HG02763 (cell line): ENCODE measurements at regions not wholly inside any gene's neighbourhood (a gene's known extent, or its start where the extent isn't known, plus 50 kb on each side); places are given as distances from the start of the nearest gene placed in this dataset.
"Not testable (repeated sequence)": the region's sequence is repeated elsewhere in the genome, so short reads cannot be mapped to it uniquely, and the experiment has no call there.

ENCODE experiments used
- ATAC-seq: cut with Tn5 transposase; IDR thresholded peaks from one replicate; pipeline ENCODE4 v1.9.1; 2021; ENCODE audit warnings: mild to moderate bottlenecking, moderate library complexity; ENCODE audit not compliant: unreplicated experiment

DNA sequence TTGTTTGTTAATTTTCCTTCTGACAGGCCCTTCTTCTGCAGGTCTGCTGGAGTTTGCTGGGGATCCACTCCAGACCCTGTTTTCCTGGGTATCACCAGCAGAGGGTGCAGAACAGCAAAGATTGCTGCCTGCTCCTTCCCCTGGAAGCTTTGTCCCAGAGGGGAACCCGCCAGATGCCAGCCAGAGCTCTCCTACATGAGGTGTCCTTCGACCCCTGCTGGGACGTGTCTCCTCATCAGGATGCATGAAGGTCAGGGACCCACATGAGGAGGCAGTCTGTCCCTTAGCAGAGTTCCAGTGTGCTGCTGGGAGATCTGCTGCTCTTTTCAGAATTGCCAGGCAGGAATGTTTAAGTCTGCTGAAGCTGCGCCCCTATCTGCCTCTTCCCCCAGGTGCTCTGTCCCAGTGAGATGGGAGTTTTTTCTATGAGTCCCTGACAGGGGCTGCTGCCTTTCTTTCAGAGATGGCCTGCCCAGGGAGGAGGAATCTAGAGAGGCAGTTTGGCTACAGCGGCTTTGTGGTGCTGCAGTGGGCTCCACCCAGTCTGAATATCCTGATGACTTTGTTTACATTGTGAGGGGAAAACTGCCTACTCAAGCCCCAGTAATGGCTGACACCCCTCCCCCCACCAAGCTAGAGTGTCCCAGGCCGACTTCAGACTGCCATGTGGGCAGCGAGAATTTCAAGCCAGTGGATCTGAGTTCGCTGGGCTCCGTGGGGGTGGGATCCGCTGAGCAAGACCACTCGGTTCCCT lies 772.0 kb upstream of the FAM174A start:
- ATAC-seq: no peak

DNA sequence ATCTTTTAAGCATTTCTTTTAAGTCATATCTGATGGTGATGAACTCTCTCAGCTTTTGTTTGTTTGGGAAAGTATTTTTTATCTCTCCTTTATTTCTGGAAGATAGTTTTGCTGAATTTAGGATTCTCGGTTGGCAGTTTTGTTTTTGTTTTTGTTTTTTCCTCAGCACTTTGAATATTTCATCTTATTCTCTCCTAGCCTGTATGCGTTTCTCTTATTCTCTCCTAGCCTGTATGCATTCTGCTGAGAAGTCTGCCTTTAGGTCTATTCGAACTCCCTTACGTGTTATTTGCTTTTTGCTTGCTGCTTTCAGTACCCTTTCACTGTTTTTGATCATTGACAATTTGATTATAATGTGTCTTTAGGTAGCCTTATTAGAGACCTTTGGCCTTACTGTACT lies 787.8 kb upstream of the FAM174A start:
- no peak for ATAC-seq

DNA sequence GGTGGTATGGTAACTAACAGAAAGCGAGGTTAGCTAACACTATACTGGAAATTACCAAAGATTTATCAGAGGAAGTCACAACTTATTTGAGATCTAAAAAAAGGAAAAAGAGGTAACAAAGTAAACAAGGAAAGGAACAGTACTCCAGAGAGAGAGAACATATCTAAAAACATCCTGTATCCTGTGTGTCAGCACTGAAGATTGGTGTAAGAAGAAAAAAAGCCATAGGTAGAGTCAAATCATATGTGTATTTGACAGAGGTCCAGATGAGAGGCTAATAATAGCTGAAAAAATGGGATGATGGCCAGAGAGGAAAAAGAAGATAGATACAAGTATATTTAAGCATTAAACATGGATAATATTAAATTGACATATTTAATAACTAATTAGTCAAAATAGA lies 802.0 kb upstream of the FAM174A start:
- ATAC-seq: not testable (repeated sequence)

DNA sequence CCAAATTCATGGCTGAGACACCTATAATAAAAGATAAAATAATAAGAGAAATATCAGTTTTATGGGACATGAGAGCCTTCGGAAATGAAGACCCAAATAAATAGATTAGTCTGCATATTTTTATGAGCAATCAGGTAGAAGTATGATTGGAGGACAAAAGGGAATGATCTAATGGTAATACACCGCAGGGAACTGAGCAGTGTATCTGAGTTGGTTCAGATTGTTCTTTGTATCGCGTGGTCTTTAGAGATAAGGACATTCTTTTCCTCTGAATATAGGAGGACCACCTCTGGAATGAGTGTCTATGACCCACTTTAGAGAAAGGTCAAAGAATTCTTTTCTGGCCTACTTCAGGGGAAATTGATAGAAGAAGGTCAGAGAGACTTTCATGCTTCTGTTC lies 801.8 kb upstream of the CHD1 start:
- ATAC-seq: not testable (repeated sequence)

DNA sequence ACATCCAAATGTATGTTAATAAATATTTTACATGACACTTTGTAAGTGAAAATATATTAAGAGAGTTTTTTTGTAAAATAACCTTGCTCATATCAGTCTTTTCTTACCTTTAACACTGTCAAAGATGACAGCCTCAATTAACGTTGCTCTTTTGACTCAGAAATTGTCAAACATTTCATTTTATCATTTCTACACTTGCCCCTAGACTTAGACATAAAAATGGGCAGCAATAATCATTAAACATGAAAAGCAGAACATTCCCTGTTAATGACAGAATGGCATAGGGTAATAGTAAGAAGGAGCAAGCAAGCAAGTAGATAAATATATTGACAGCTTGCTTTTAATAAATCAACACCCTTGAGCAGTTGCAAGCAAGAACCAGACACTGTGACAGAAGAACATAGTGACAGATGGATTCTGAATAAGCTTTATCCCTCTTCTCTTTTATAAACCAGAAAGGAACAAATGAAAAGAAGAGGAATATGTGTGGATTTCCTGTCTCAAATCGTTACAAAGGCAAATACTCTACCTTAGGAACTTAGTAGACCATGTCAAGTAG lies 796.0 kb upstream of the CHD1 start:
- ATAC-seq: no peak

DNA sequence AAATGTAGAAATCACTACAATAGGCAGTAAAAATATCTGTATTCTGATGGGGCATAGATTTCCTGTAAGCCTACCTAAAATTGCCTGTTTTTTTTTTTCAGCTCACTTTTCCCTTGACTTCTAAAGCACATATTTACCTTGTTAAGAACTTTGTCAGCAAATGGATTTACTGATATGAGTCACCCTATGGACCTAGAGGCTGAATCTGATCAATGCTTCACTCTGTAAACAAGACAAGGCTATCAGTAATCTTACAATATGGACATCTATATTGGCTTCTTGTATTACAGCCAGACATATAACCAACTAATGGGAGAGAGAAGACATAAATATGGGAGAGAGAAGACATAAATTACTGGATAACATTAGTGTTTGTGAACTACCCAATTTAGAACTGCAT lies 792.7 kb upstream of the CHD1 start:
- no peak for ATAC-seq

DNA sequence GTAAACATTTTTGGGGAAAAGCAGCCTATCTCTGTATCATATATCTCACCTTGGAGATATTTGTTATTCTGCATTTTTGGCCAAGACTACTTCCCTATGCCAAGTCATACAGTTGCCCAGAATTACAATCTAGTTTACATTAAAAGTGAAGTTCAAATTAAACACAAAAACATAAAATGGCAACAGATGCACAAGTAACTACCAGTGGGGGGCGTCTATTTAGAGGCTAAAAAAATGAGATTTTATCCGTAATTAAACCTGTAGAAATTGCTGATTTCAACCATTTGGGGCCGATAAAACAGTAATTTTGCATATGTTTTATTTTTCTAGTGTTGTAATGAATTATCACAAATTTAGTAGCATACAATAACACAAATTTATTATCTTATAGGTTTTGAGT lies 787.1 kb upstream of the CHD1 start:
- no peak for ATAC-seq

DNA sequence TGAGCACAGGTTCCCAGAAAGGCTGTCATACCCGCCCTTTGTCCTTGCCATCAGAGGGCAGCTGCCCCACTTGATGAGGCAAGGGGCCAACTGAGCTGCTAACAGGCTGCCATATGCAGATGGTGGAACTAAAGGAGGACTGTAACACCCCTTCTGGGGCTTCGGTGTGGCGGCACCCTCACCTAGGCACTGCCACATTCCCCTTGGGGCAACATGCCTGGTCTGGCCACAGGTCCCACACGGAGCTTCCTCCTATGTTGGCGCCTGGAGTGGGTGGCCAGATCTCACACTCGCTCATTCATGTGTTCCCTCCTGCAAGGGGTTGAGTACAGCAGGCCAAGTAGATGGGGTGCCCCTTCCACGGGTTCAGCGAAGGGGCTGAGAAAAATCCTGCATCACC lies 777.4 kb upstream of the CHD1 start:
- ATAC-seq: no peak

DNA sequence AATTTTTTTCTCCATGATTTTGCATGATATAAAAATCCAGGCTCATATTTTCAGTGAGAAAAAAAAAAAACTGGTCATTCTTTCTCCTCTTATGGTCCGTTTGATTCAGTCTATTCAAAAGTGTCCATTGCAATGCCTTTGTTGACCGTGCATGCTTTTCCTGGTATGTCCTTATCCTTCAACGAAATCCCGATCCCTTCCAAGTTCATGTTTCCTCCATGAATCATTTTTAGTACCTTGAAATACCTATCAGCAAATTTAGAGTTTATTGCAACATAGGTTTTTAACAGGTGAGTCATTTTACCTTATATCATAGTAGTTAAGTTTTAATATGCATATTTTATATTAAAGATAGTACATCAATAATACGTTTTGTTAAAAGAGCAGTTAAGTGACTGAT lies 773.8 kb upstream of the CHD1 start:
- ATAC-seq: no peak

DNA sequence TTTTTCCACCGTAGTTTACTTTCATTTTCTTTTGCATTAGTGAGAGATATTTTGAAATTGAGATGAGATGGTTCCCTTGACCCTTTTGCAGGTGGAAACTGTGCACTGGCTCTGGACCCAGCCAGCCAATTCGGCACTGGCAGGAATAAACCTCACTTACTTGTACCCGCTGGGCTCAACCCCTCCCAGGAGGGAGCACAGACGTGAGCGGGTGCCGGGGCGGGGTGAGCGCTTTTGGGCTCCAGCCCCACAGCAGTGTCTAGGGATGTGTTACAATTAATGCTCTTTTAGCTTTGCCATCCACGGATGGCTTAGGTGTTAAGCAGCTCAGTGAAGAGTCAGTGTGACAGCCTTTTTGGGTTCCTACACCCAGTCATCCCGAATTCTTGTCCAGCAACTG lies 766.1 kb upstream of the CHD1 start:
- no peak for ATAC-seq

DNA sequence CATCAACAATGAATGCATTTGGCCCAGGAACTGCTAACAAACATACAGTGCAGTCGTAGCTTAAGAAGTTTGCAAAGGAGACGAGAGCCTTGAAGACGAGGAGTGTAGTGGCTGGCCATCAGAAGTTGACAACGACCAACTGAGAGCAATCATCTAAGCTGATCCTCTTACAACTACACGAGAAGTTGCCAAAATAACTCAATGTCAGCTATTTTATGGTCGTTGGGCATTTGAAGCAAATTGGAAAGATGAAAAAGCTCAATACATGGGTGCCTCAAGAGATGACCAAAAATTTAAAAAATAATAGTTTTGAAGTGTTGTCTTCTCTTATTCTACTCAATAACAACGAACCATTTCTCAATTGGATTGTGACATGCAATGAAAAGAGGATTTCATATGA lies 757.7 kb upstream of the CHD1 start:
- no peak for ATAC-seq

DNA sequence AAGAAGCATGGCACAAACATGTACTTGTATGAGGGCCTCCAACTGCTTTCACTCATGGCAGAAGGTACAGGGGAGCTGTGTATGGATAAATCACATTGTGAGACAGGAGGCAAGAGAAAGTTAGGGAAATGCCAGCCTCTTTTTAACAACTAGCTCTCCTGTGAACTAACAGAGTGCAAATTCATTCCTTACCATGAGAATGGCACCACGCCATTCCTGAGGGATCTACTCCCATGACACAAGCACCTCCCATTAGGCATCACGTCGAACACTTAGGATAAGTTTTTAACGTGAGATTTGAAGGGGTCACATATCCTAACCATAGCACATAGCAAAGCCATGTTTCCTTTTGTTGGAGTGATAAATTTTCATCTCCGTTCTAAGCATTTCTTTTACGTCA lies 747.2 kb upstream of the CHD1 start:
- ATAC-seq: no peak

DNA sequence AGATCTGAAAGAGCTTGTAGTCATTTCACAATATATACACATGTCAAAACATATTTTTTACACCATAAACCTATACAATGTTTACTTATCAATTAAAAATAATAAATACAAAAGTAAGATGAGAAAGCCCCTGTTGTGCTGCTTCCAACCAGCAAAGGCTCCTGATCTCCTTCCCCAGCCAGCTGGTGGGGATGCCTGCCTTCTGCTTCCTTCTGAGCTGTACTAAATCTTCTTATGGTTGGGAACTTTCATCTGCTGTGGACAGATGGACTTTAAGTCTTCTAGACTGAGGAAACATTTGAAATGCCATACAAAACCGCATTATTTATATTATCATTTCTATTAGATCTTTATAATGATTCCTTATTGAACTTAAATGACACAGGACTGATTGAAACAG lies 745.3 kb upstream of the CHD1 start:
- no peak for ATAC-seq

DNA sequence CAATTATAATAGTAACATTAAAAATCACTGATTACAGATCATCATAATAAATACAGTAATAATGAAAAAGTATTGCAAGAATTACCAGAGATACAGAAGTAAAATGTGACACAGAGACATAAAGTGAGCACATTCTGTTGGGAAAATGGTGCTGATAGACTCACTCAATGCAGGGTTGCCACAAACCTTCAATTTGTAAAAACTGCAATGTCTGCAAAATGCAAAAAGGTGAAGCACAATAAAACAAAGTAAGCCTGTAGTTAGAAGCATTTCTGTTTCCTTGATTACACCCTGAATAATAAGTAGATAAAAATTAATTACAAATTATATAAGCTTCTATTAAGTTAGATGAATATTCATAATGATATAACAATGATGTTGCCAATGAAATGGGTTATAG lies 736.2 kb upstream of the CHD1 start:
- no peak for ATAC-seq

DNA sequence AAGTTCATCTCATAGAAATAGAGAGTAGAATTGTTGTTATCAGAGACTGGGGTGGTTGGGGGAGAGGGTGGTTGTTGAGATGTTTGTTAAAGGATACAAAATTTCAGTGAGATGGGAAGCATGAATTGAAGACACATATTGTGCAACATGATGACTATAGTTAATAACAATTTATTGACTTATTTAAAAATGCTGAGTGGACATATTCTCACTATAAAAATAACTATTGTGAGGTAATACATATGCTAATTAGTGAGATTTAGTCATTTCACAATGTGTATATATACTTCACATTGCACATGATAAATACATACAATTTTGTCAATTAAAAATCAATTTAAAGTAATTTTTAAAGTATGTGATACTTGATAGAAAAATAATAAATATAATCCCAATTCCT lies 722.5 kb upstream of the CHD1 start:
- no peak for ATAC-seq

DNA sequence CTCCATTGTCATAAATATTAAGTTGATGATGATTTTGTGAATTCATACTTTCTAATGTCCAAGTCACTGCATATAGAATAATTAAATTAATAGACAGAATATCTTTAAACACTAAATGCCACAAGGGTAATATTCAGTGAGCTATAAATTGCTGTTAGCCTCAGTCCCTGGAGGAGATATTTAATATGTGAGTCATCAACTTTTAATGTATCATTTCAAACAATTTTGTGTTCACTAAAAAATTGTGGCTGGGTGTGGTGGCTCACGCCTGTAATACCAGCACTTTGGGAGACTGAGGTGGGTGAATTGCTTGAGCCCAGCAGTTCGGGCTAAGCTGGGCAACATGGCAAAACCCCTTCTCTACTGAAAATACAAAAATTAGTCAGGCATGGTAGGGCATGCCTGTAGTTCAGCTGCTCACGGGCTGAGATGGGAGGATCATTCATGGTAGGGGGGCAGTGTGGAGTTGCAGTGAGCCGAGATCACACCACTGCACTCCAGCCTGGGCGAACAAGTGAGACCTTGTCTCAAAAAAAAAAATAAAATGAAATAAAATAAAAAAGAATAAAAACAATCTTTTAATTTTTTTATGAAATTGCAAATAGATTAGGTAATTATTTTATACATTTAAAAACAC lies 717.3 kb upstream of the CHD1 start:
- ATAC-seq: no peak

DNA sequence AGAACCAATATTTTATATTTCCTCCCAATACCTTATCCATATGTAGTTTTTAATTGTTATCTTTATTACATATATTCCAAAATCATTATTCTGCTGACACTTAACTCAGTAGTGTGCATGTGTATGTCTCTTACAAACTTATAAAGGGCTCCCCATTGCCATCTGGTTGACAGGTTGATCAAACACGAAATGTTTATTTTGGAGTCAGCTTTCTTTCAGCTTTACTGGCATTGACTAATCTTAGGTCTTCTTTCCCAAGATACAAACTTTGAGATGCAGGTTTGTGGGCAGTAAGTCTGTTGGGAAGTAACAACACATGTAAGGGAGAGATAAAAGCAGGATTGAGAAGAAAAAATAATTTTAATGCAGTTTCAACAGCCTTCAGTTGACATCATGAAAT lies 716.0 kb upstream of the CHD1 start:
- no peak for ATAC-seq

DNA sequence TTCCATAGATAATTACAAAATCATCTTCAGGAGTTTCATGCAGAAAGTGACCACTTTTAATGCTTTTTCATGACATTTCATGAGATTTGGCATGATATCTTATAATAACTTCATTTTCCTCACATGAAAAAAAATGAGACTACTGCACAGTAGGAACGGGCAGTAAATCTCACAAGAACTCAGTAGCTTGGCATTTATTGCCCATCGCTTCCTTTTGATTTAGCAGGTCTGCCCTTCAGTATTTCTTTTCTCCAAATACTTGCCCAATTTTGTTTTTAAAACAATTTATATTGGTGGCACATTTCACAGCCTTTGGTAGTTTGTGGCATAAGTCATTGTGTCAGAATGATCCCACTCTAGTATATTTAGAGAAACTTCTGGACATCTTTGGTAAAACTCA lies 711.8 kb upstream of the CHD1 start:
- ATAC-seq: no peak

DNA sequence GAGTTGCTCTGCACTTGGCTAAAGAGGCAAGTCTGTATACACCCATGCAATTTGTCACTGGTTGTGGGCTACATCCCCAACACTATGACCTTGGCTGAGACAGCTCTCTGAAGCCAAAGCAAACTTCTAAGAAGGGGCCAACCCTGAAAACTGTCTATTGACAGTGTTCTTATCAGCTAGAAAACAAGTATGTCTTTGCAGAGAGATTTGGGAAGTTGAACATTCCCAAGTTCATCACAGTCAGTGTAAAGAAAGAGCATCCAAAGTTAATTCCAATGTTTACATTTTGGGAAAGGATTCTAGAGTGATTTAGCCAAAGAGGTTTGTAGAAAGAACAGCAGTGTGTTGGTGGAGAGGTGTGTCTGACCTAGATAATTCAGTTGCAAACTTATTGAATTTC lies 711.1 kb upstream of the CHD1 start:
- no peak for ATAC-seq

DNA sequence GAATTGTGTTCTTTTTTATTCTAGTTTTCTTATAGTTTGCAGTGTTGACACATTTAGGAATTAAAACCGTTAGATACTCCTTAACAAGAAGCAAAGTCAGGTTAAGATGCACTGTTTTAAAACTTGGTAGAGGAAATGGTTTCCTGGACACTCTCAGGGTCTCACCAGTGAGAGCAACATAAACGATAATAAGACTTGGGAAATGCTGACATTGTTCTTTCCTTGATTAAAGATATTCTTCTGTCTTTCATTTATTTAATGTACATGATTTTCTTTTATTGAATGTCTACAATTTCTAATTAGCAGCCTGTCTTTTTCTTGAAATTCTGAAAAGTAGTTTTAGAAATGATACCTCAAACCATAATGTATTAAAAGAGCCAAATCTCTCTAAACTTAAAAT lies 707.9 kb upstream of the CHD1 start:
- ATAC-seq: no peak

DNA sequence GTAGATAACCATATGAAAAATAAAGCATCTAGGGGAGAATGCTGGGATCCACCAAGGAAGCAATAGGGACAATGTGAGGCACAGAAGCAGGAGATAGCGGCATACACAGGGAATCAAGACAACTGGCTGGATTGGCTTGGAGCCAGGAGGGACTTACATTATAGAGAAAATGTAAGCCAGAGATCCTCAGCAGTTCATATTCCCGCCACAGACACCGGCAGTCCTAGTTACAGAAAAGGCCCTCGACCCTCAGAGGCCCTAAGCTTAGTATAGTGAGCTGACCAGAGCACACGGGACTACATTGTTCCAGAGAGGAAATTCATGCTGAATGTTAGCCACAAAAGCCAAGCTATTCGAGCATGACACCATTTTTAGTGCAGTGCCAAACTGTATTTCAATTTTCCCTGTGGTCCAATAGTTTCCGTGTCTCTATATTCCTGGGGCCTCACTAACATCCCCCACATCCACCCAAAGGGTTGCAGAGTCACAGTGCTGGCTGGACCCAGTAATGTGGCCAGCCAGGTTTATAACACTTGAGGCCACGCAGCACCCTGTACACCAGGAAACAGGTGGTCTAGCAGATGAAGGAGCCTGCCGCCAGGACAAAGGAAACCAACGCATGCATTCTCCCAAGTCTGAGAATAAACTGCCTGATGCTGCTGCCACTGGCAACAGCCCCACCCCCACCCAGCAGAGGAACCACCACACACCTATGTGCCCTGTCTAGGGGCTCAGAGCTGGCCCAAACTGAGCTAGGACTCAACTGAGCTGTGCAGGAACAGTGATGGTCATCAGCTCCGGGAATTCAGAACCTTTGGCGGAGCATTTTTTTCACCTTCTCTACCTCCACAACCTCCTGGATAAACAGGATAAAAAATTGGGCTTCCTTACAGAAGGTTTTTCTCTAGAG lies 693.2 kb upstream of the CHD1 start:
- ATAC-seq: no peak

DNA sequence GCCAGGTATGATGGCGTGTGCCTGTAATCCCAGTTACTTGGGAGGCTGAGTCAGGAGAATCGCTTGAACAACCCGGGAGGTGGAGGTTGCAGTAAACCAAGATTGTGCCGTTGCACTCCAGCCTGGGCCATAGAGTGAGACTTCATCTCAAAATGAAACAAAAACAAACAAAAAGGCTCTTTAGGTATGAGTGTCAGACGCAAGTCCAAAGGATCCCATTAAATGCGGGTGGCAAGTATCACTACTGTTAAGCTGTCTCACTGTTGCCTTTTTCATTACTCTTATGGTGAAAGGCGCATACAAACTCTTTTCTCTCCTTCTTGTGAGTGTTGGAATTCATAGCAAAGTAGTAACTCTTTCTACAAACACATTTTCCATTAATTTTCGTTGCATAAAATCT lies 688.5 kb upstream of the CHD1 start:
- ATAC-seq: no peak
